ENCODE measurements at regions not wholly inside any gene's neighbourhood (a gene's known extent, or its start where the extent isn't known, plus 50 kb on each side); places are given as distances from the start of the nearest gene placed in this dataset.

DNA sequence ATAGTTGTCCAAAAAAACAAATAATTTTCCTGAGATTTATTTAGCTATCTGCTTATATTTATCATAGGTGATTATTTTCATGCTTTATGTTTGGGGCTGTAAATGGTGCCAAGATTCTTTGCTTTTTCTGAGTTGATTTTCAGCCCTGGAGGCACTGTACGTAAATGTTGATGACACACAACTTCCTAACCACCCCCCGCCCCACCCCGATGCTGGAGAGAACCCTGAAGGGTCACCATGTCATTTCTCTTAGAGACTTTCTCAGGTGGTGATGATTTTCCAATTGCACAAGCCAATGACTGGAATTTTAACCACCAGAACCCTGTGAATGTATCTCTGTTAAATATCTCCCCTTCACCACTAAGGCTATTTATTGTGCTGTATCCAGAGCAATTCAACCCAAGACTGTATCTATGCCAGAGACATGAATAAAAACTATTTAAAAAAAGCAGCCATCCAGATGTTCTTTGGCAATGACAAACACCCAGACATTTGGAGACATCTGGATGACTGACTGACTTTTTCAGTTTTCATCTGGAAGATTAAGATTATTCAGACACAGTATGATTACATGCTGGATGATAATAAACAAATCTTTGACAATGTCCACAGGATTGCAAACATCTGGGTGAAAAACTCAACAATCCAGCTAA is 346.0 kb downstream of the LMX1A start:
- Histone ChIP-seq H3K4me1 (ENCODE audit: control insufficient read depth in 2 of 2, insufficient read depth in 2 of 2, low read length in 1 of 2) (no peaks in the 10 kb centered on the region), H3K27me3 (ENCODE audit: control insufficient read depth in 1 of 2, insufficient read depth in 2 of 2, low read length in 2 of 2) (no peaks in the 10 kb centered on the region), H3K9me3 (ENCODE audit: control insufficient read depth in 2 of 2, insufficient read depth in 1 of 2, low read depth in 1 of 2, low read length in 1 of 2) (no peaks in the 10 kb centered on the region), H3K4me3 (ENCODE audit: low read depth in 1 of 2, low read length in 2 of 2) (no peak overlapping the region), H3K27ac (ENCODE audit: low read depth in 2 of 2, low read length in 1 of 2) (no peak overlapping the region), H3K36me3 (ENCODE audit: control insufficient read depth in 2 of 2, insufficient read depth in 2 of 2, low read length in 1 of 2) (no peaks in the 10 kb centered on the region)
- 40 to 42% methylated on average over 3 of the region's 3 CpGs for WGBS, 2 donors

DNA sequence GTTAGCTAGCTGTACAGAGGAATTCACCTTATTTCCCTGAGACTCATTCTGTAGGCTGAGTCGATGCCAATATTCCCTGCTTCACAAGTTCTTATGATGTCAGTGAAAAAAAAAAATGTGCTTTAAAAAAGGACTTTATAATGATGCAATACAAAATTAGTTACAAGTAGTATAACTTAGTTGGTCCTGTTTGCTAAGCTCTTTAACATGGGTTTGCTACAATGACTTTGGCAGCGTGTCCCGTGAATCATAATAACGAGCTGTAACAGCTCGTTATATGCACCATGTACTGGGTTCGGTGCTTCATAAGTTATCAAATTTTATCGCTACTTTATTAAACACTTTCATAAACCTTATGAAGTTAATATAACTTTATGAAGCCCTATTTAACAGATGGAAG is 349.7 kb downstream of the LMX1A start:
- Histone ChIP-seq H3K27ac (ENCODE audit: low read depth in 2 of 2, low read length in 1 of 2) (no peak overlapping the region), H3K27me3 (ENCODE audit: control insufficient read depth in 1 of 2, insufficient read depth in 2 of 2, low read length in 2 of 2) (no peaks in the 10 kb centered on the region), H3K4me3 (ENCODE audit: low read depth in 1 of 2, low read length in 2 of 2) (no peak overlapping the region), H3K9me3 (ENCODE audit: control insufficient read depth in 2 of 2, insufficient read depth in 1 of 2, low read depth in 1 of 2, low read length in 1 of 2) (no peaks in the 10 kb centered on the region), H3K4me1 (ENCODE audit: control insufficient read depth in 2 of 2, insufficient read depth in 2 of 2, low read length in 1 of 2) (no peaks in the 10 kb centered on the region), H3K36me3 (ENCODE audit: control insufficient read depth in 2 of 2, insufficient read depth in 2 of 2, low read length in 1 of 2) (no peaks in the 10 kb centered on the region)
- WGBS, 2 donors: 81 to 94% methylated on average over 7 of the region's 7 CpGs

DNA sequence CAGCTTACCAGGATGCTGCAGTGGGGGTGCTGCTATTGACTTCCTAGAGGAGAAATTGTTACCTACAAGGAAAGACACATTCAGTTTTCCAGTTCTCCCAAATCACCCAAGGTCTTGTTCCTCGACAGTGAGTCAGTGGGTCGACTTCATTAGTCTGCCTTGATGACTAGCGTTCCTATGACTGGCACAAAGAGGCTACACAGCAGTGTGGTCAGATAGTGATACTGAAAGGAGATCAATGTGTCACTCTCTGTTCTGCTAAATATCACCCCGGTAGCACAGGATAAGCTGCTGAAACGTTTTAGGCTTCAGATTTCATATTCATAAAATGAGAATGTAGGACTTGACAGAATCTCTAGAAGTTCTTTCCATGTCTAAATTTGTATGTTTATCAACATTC is 357.4 kb downstream of the LMX1A start:
- Histone ChIP-seq H3K4me1 (ENCODE audit: control insufficient read depth in 2 of 2, insufficient read depth in 2 of 2, low read length in 1 of 2) (no peaks in the 10 kb centered on the region), H3K36me3 (ENCODE audit: control insufficient read depth in 2 of 2, insufficient read depth in 2 of 2, low read length in 1 of 2) (no peaks in the 10 kb centered on the region), H3K9me3 (ENCODE audit: control insufficient read depth in 2 of 2, insufficient read depth in 1 of 2, low read depth in 1 of 2, low read length in 1 of 2) (no peaks in the 10 kb centered on the region), H3K27me3 (ENCODE audit: control insufficient read depth in 1 of 2, insufficient read depth in 2 of 2, low read length in 2 of 2) (no peaks in the 10 kb centered on the region), H3K4me3 (ENCODE audit: low read depth in 1 of 2, low read length in 2 of 2) (no peak overlapping the region), H3K27ac (ENCODE audit: low read depth in 2 of 2, low read length in 1 of 2) (no peak overlapping the region)
- WGBS, 2 donors: 79 to 82% methylated on average over 5 of the region's 5 CpGs

- H3K4me1 ChIP-seq (ENCODE audit: control insufficient read depth in 2 of 2, insufficient read depth in 2 of 2, low read length in 1 of 2): no peaks in the 10 kb centered on the region
- no peak overlapping the region for H3K4me3 ChIP-seq (ENCODE audit: low read depth in 1 of 2, low read length in 2 of 2)
- H3K36me3 ChIP-seq (ENCODE audit: control insufficient read depth in 2 of 2, insufficient read depth in 2 of 2, low read length in 1 of 2): no peaks in the 10 kb centered on the region
- WGBS, 2 donors: 93 to 97% methylated on average over 6 of the region's 6 CpGs
- H3K27ac ChIP-seq (ENCODE audit: low read depth in 2 of 2, low read length in 1 of 2): no peak overlapping the region
- no peaks in the 10 kb centered on the region for H3K27me3 ChIP-seq (ENCODE audit: control insufficient read depth in 1 of 2, insufficient read depth in 2 of 2, low read length in 2 of 2)
- H3K9me3 ChIP-seq (ENCODE audit: control insufficient read depth in 2 of 2, insufficient read depth in 1 of 2, low read depth in 1 of 2, low read length in 1 of 2): no peaks in the 10 kb centered on the region
These were observed 364.7 kb downstream of the LMX1A start for GRCh38 chr1:164991763-164992314.

DNA sequence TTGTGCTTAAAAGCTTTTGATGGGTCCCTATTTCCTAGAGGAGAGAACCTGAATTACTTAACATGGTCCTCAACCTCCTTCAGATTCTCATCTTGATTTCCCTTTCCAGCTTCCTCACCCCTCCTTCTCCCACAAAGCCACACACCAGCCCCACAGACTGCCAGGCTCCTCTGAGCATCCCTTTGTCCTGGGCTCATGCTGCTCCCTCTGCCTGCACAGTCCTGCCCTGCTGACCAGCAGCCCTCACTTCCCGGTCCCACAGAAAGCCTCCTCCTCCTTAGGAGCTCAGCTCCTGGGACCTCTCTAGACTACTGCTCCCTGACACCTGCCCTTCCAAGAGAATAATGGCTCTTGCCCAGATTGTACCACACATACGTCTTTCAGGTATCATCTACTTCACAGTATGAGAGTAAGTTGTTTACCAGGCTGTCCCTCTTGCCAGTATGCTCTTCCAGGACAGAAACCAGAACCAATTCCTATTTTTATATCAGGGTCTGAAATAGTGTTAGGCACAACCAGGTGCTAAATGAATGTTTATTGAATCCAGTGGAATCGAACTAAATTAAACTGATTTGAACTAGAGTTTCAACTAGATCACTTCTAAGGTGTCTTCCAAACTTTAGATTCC is 373.4 kb downstream of the LMX1A start:
- 55 to 67% methylated on average over 3 of the region's 3 CpGs for WGBS, 2 donors
- no peak overlapping the region for H3K27ac ChIP-seq (ENCODE audit: low read depth in 2 of 2, low read length in 1 of 2)
- H3K4me3 ChIP-seq (ENCODE audit: low read depth in 1 of 2, low read length in 2 of 2): no peak overlapping the region
- H3K36me3 ChIP-seq (ENCODE audit: control insufficient read depth in 2 of 2, insufficient read depth in 2 of 2, low read length in 1 of 2): no peaks in the 10 kb centered on the region
- no peaks in the 10 kb centered on the region for H3K9me3 ChIP-seq (ENCODE audit: control insufficient read depth in 2 of 2, insufficient read depth in 1 of 2, low read depth in 1 of 2, low read length in 1 of 2)
- no peaks in the 10 kb centered on the region for H3K4me1 ChIP-seq (ENCODE audit: control insufficient read depth in 2 of 2, insufficient read depth in 2 of 2, low read length in 1 of 2)
- no peaks in the 10 kb centered on the region for H3K27me3 ChIP-seq (ENCODE audit: control insufficient read depth in 1 of 2, insufficient read depth in 2 of 2, low read length in 2 of 2)

GRCh38 chr1:164982545-164982944 is 374.0 kb downstream of the LMX1A start:
- no peak overlapping the region for H3K27ac ChIP-seq (ENCODE audit: low read depth in 2 of 2, low read length in 1 of 2)
- WGBS, 2 donors: 36 to 53% methylated on average over 1 of the region's 1 CpG
- H3K36me3 ChIP-seq (ENCODE audit: control insufficient read depth in 2 of 2, insufficient read depth in 2 of 2, low read length in 1 of 2): no peaks in the 10 kb centered on the region
- H3K4me3 ChIP-seq (ENCODE audit: low read depth in 1 of 2, low read length in 2 of 2): no peak overlapping the region
- H3K4me1 ChIP-seq (ENCODE audit: control insufficient read depth in 2 of 2, insufficient read depth in 2 of 2, low read length in 1 of 2): no peaks in the 10 kb centered on the region
- no peaks in the 10 kb centered on the region for H3K27me3 ChIP-seq (ENCODE audit: control insufficient read depth in 1 of 2, insufficient read depth in 2 of 2, low read length in 2 of 2)
- H3K9me3 ChIP-seq (ENCODE audit: control insufficient read depth in 2 of 2, insufficient read depth in 1 of 2, low read depth in 1 of 2, low read length in 1 of 2): no peaks in the 10 kb centered on the region

- 69 to 76% methylated on average over 3 of the region's 3 CpGs for WGBS, 2 donors
- Histone ChIP-seq H3K4me1 (ENCODE audit: control insufficient read depth in 2 of 2, insufficient read depth in 2 of 2, low read length in 1 of 2) (no peaks in the 10 kb centered on the region), H3K4me3 (ENCODE audit: low read depth in 1 of 2, low read length in 2 of 2) (no peak overlapping the region), H3K27me3 (ENCODE audit: control insufficient read depth in 1 of 2, insufficient read depth in 2 of 2, low read length in 2 of 2) (no peaks in the 10 kb centered on the region), H3K36me3 (ENCODE audit: control insufficient read depth in 2 of 2, insufficient read depth in 2 of 2, low read length in 1 of 2) (no peaks in the 10 kb centered on the region), H3K9me3 (ENCODE audit: control insufficient read depth in 2 of 2, insufficient read depth in 1 of 2, low read depth in 1 of 2, low read length in 1 of 2) (no peaks in the 10 kb centered on the region), H3K27ac (ENCODE audit: low read depth in 2 of 2, low read length in 1 of 2) (no peak overlapping the region)
These were observed 379.0 kb downstream of the LMX1A start for GRCh38 chr1:164977561-164977960.

GRCh38 chr1:164971921-164972415 is 384.5 kb downstream of the LMX1A start:
- no peaks in the 10 kb centered on the region for H3K36me3 ChIP-seq (ENCODE audit: control insufficient read depth in 2 of 2, insufficient read depth in 2 of 2, low read length in 1 of 2)
- H3K4me3 ChIP-seq (ENCODE audit: low read depth in 1 of 2, low read length in 2 of 2): no peak overlapping the region
- no peaks in the 10 kb centered on the region for H3K4me1 ChIP-seq (ENCODE audit: control insufficient read depth in 2 of 2, insufficient read depth in 2 of 2, low read length in 1 of 2)
- H3K27ac ChIP-seq (ENCODE audit: low read depth in 2 of 2, low read length in 1 of 2): no peak overlapping the region
- H3K27me3 ChIP-seq (ENCODE audit: control insufficient read depth in 1 of 2, insufficient read depth in 2 of 2, low read length in 2 of 2): peaks cover 0 to 3% of the 10 kb centered on the region in 2 donors
- H3K9me3 ChIP-seq (ENCODE audit: control insufficient read depth in 2 of 2, insufficient read depth in 1 of 2, low read depth in 1 of 2, low read length in 1 of 2): no peaks in the 10 kb centered on the region
- 83 to 86% methylated on average over 6 of the region's 6 CpGs for WGBS, 2 donors

DNA sequence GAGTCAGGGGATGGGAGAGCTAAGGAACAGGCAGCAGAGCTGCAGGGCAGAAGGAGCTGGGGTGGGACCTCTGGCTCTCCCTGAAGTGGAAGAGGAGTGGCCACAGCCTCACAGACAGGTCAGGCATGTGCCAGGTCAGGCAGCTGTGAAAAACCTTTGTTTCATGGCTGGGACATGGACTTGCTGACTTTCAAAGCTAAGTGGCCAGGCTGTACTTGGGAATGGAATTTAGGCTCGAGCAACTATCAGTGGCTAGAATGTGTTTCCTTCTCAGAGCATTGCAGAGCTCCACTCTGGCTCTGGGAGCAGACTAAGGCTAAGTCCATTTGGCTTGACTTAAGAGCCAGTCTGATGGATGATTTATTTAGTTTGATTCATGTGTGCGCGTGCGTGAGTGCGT is 385.1 kb downstream of the LMX1A start:
- H3K4me1 ChIP-seq (ENCODE audit: control insufficient read depth in 2 of 2, insufficient read depth in 2 of 2, low read length in 1 of 2): no peaks in the 10 kb centered on the region
- H3K36me3 ChIP-seq (ENCODE audit: control insufficient read depth in 2 of 2, insufficient read depth in 2 of 2, low read length in 1 of 2): no peaks in the 10 kb centered on the region
- H3K9me3 ChIP-seq (ENCODE audit: control insufficient read depth in 2 of 2, insufficient read depth in 1 of 2, low read depth in 1 of 2, low read length in 1 of 2): no peaks in the 10 kb centered on the region
- no peak overlapping the region for H3K4me3 ChIP-seq (ENCODE audit: low read depth in 1 of 2, low read length in 2 of 2)
- no peak overlapping the region for H3K27ac ChIP-seq (ENCODE audit: low read depth in 2 of 2, low read length in 1 of 2)
- 89 to 91% methylated on average over 5 of the region's 5 CpGs for WGBS, 2 donors
- peaks cover 0 to 3% of the 10 kb centered on the region in 2 donors for H3K27me3 ChIP-seq (ENCODE audit: control insufficient read depth in 1 of 2, insufficient read depth in 2 of 2, low read length in 2 of 2)

DNA sequence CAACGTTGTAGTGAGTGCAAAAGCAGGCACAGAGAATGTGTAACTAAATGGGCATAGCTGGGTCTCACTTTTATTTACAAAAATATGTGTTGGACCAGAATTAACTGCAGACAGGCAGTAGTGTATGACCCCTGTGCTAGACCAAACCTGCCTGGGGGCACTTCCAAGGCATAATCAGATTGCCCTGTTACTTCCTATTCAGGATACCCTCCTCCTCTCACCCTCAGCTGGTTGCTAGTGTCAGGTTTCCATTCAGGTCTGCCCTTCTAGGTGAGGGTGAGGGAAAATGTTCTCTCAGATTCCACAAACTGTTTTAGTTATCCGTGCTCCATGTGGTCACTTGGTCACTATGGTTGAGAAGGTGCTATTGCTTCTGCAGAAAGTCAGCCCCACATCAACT is 387.3 kb downstream of the LMX1A start:
- Histone ChIP-seq H3K9me3 (ENCODE audit: control insufficient read depth in 2 of 2, insufficient read depth in 1 of 2, low read depth in 1 of 2, low read length in 1 of 2) (no peaks in the 10 kb centered on the region), H3K4me1 (ENCODE audit: control insufficient read depth in 2 of 2, insufficient read depth in 2 of 2, low read length in 1 of 2) (no peaks in the 10 kb centered on the region), H3K36me3 (ENCODE audit: control insufficient read depth in 2 of 2, insufficient read depth in 2 of 2, low read length in 1 of 2) (no peaks in the 10 kb centered on the region), H3K27me3 (ENCODE audit: control insufficient read depth in 1 of 2, insufficient read depth in 2 of 2, low read length in 2 of 2) (peaks cover 0 to 3% of the 10 kb centered on the region in 2 donors), H3K27ac (ENCODE audit: low read depth in 2 of 2, low read length in 1 of 2) (no peak overlapping the region), H3K4me3 (ENCODE audit: low read depth in 1 of 2, low read length in 2 of 2) (no peak overlapping the region)
- WGBS, 2 donors: 66 to 68% methylated on average over 2 of the region's 2 CpGs

Measured in esophagus (tissue), 2 donors.